ENCODE measurements at regions not wholly inside any gene's neighbourhood (a gene's known extent, or its start where the extent isn't known, plus 50 kb on each side); places are given as distances from the start of the nearest gene placed in this dataset.

- TF ChIP-seq POLR2AphosphoS5 (IDR thresholded peaks at IDR 0.05; ENCODE audit: low read depth, low read length), result no peak
- no peak for TF ChIP-seq SIN3A (IDR thresholded peaks at IDR 0.05; ENCODE audit: borderline replicate concordance, insufficient read depth, low read length)
These were observed 282.3 kb downstream of the CD109 start for GRCh38 chr6:73978330-73978729.

Measured in PFSK-1 (cell line).